Kidney (tissue), 13 donors: ENCODE measurements at regions not wholly inside any gene's neighbourhood (a gene's known extent, or its start where the extent isn't known, plus 50 kb on each side); places are given as distances from the start of the nearest gene placed in this dataset.
"Not testable (repeated sequence)": the region's sequence is repeated elsewhere in the genome, so short reads cannot be mapped to it uniquely, and the experiment has no call there.

Source experiments
- DNase-seq, 5 donors: peaks; one replicate each; pipeline ENCODE4 v3.0.0-alpha.2; 2013 to 2020
- FAIRE-seq: peaks from 2 replicates; lab custom pipeline; 2012; peaks lifted over from hg19 to GRCh38; lab: Jason Lieb, UNC
- H3K27ac ChIP-seq, 2 donors: one replicate each; pipeline ENCODE4 v1.7.0; 2013; ENCODE audit warnings: low read depth in 2 of 2, low read length in 2 of 2, inconsistent platforms in 1 of 2
- H3K27me3 ChIP-seq: one replicate; pipeline ENCODE4 v1.7.1; 2013; ENCODE audit warnings: low read length, inconsistent platforms; ENCODE audit not compliant: control insufficient read depth, insufficient read depth
- H3K36me3 ChIP-seq, 3 donors: one replicate each; pipeline versions ENCODE4 v1.7.0 to v1.7.1; 2013; ENCODE audit warnings: low read length in 3 of 3, control low read depth in 1 of 3, inconsistent platforms in 1 of 3; ENCODE audit not compliant: insufficient read depth in 3 of 3, control insufficient read depth in 2 of 3
- H3K4me1 ChIP-seq, 3 donors: one replicate each; pipeline versions ENCODE4 v1.7.0 to v1.7.1; 2013; ENCODE audit warnings: low read length in 3 of 3, inconsistent platforms in 1 of 3, low read depth in 1 of 3; ENCODE audit not compliant: control insufficient read depth in 2 of 3, insufficient read depth in 2 of 3
- H3K4me3 ChIP-seq, 3 donors: one replicate each; pipeline versions ENCODE4 v1.7.0 to v1.8.1; 2013; ENCODE audit warnings: low read length in 3 of 3, control low read depth in 1 of 3, inconsistent platforms in 1 of 3
- H3K9ac ChIP-seq, 3 donors: one replicate each; pipeline versions ENCODE4 v1.7.0 to v1.7.1; 2013; ENCODE audit warnings: low read length in 3 of 3, control low read depth in 1 of 3, inconsistent platforms in 1 of 3
- H3K9me3 ChIP-seq, 3 donors: one replicate each; pipeline versions ENCODE4 v1.7.0 to v1.7.1; 2013; ENCODE audit warnings: low read length in 3 of 3, control low read depth in 1 of 3, inconsistent platforms in 1 of 3; ENCODE audit not compliant: control insufficient read depth in 2 of 3, insufficient read depth in 1 of 3
- CTCF ChIP-seq: IDR thresholded peaks from 3 replicates; pipeline ENCODE4 v1.5.1; 2012; ENCODE audit warnings: mild to moderate bottlenecking, moderate library complexity, borderline replicate concordance; ENCODE audit not compliant: insufficient read depth; ENCODE audit errors: extremely low read depth
- intact Hi-C: fragments of 100-400 bp; cut with DNase I; formaldehyde crosslinking; loops from one replicate; pipeline ENCODE4 v1.11.1; 2022
- donor health status: control.
- donor health status: control.
- donor health status: control.
- donor health status: control.
- donor health status: control.
- donor health status: DM: yes; HTN: yes; CAD: no.
- donor health status: Normal renal cell carcinoma (clear cell type).

GRCh38 chr9:25814023-25814422 is 135.8 kb upstream of the TUSC1 start:
- FAIRE-seq (no peak), DNase-seq (no peak)
- Histone ChIP-seq H3K4me1 (no peaks in the 10 kb centered on the region), H3K36me3 (no peaks in the 10 kb centered on the region), H3K4me3 (no peak overlapping the region), H3K9me3 (no peaks in the 10 kb centered on the region), H3K27me3 (no peaks in the 10 kb centered on the region), H3K9ac (no peak overlapping the region), H3K27ac (no peak overlapping the region)
- no peak for TF ChIP-seq CTCF
- intact Hi-C loops = no loop called here

GRCh38 chr9:25813478-25813877 is 135.2 kb upstream of the TUSC1 start:
- no peaks in the 10 kb centered on the region for H3K9me3 ChIP-seq
- DNase-seq (peak in 1 of 5 donors; percentile 16), FAIRE-seq (no peak)
- H3K27me3 ChIP-seq = no peaks in the 10 kb centered on the region
- intact Hi-C loops = no loop called here
- no peaks in the 10 kb centered on the region for H3K4me1 ChIP-seq
- H3K27ac ChIP-seq = no peak overlapping the region
- H3K9ac ChIP-seq = no peak overlapping the region
- no peak overlapping the region for H3K4me3 ChIP-seq
- no peaks in the 10 kb centered on the region for H3K36me3 ChIP-seq
- TF ChIP-seq CTCF = no peak

GRCh38 chr9:25808554-25808953 is 130.3 kb upstream of the TUSC1 start:
- Histone ChIP-seq H3K9ac (no peak overlapping the region), H3K4me3 (no peak overlapping the region), H3K36me3 (no peaks in the 10 kb centered on the region), H3K27me3 (no peaks in the 10 kb centered on the region), H3K27ac (no peak overlapping the region), H3K9me3 (no peaks in the 10 kb centered on the region), H3K4me1 (no peaks in the 10 kb centered on the region)
- no peak for TF ChIP-seq CTCF
- FAIRE-seq = no peak
- no peak for DNase-seq
- intact Hi-C loops = no loop called here

- no peak for TF ChIP-seq CTCF
- no peak overlapping the region for H3K9ac ChIP-seq
- DNase-seq (peak in 1 of 5 donors; percentile 44), FAIRE-seq (no peak)
- H3K36me3 ChIP-seq = no peaks in the 10 kb centered on the region
- H3K4me1 ChIP-seq = no peaks in the 10 kb centered on the region
- no peaks in the 10 kb centered on the region for H3K9me3 ChIP-seq
- no peaks in the 10 kb centered on the region for H3K27me3 ChIP-seq
- no peak overlapping the region for H3K4me3 ChIP-seq
- intact Hi-C loops = no loop called here
- H3K27ac ChIP-seq = no peak overlapping the region
Observed at GRCh38 chr9:25804856-25805255, 126.6 kb upstream of the TUSC1 start.

GRCh38 chr9:25801989-25802388 is 123.7 kb upstream of the TUSC1 start:
- H3K9me3 ChIP-seq, H3K27ac ChIP-seq, H3K4me3 ChIP-seq, intact Hi-C loops, H3K9ac ChIP-seq, H3K4me1 ChIP-seq, H3K27me3 ChIP-seq, FAIRE-seq, H3K36me3 ChIP-seq: not testable (repeated sequence)
- peak in 1 of 5 donors; percentile 28 for DNase-seq
